DOHH2 (cell line): ENCODE measurements at regions not wholly inside any gene's neighbourhood (a gene's known extent, or its start where the extent isn't known, plus 50 kb on each side); places are given as distances from the start of the nearest gene placed in this dataset.

Source experiments
- CTCF ChIP-seq: fragments of 200-600 bp; sonication (generic); IDR thresholded peaks from one replicate; pipeline ENCODE4 v1.5.1; 2014; ENCODE audit warnings: antibody characterized with exemption, mild to moderate bottlenecking, low read depth, low read length; ENCODE audit not compliant: poor library complexity, severe bottlenecking
- EZH2phosphoT487 ChIP-seq: fragments of 200-600 bp; sonication (generic); IDR thresholded peaks from 2 replicates; pipeline ENCODE4 v1.6.1; 2017; ENCODE audit warnings: borderline replicate concordance, mild to moderate bottlenecking, antibody characterized with exemption, low read length, moderate library complexity, mixed read lengths

GRCh38 chr6:48917233-48917632 lies 545.8 kb downstream of the MMUT start:
- TF ChIP-seq CTCF (no peak), EZH2phosphoT487 (no peak)
